ENCODE measurements at regions not wholly inside any gene's neighbourhood (a gene's known extent, or its start where the extent isn't known, plus 50 kb on each side); places are given as distances from the start of the nearest gene placed in this dataset.

- Histone ChIP-seq H3K4me3 (ENCODE audit: insufficient read depth, low read depth, low read length) (no peak overlapping the region), H3K36me3 (ENCODE audit: insufficient read depth, low read length) (no peaks in the 10 kb centered on the region), H3K27ac (ENCODE audit: low read depth, low read length) (no peak overlapping the region), H3K79me2 (ENCODE audit: insufficient read depth, low read length) (no peaks in the 10 kb centered on the region), H3K4me2 (ENCODE audit: low read length) (no peak overlapping the region), H4K20me1 (ENCODE audit: insufficient read depth, low read length) (no peaks in the 10 kb centered on the region), H3K9me3 (ENCODE audit: insufficient read depth, low read depth, low read length) (no peaks in the 10 kb centered on the region), H3K27me3 (ENCODE audit: insufficient read depth, low read length) (no peaks in the 10 kb centered on the region), H3K9ac (ENCODE audit: low read length) (no peak overlapping the region), H3K4me1 (ENCODE audit: insufficient read depth, low read length) (no peaks in the 10 kb centered on the region), H2AFZ (ENCODE audit: low read depth, low read length) (no peak overlapping the region)
- H3K27ac Mint-ChIP-seq (ENCODE audit: unreplicated experiment): no peak overlapping the region
- TF ChIP-seq EZH2 (IDR thresholded peaks at IDR 0.05; ENCODE audit: insufficient read depth, low read length) (no peak), CTCF (IDR thresholded peaks at IDR 0.05; ENCODE audit: insufficient read depth, low read depth, low read length) (no peak)
- no peaks in the 10 kb centered on the region for H3K9me3 Mint-ChIP-seq (ENCODE audit: unreplicated experiment)
- H3K36me3 Mint-ChIP-seq (ENCODE audit: low read depth, unreplicated experiment): no peaks in the 10 kb centered on the region
- H3K4me1 Mint-ChIP-seq (ENCODE audit: low read depth, unreplicated experiment): peaks cover 4% of the 10 kb centered on the region
- H3K27me3 Mint-ChIP-seq (ENCODE audit: low read depth, unreplicated experiment): no peaks in the 10 kb centered on the region
- no peak for DNase-seq (ENCODE audit: low read depth)
- no peak for FAIRE-seq
- no peak overlapping the region for H3K4me3 Mint-ChIP-seq (ENCODE audit: unreplicated experiment)
These were observed 1237.5 kb downstream of the MRPL39 start for GRCh38 chr21:24369746-24370145.

GRCh38 chr21:24369278-24369677 lies 1238.0 kb downstream of the MRPL39 start:
- no peaks in the 10 kb centered on the region for H4K20me1 ChIP-seq (ENCODE audit: insufficient read depth, low read length)
- Mint-ChIP-seq H3K36me3 (ENCODE audit: low read depth, unreplicated experiment) (no peaks in the 10 kb centered on the region), H3K4me3 (ENCODE audit: unreplicated experiment) (no peak overlapping the region), H3K9me3 (ENCODE audit: unreplicated experiment) (no peaks in the 10 kb centered on the region), H3K27ac (ENCODE audit: unreplicated experiment) (no peak overlapping the region), H3K27me3 (ENCODE audit: low read depth, unreplicated experiment) (no peaks in the 10 kb centered on the region), H3K4me1 (ENCODE audit: low read depth, unreplicated experiment) (peaks cover 4% of the 10 kb centered on the region)
- no peak for FAIRE-seq
- no peaks in the 10 kb centered on the region for H3K79me2 ChIP-seq (ENCODE audit: insufficient read depth, low read length)
- no peak overlapping the region for H3K4me3 ChIP-seq (ENCODE audit: insufficient read depth, low read depth, low read length)
- no peaks in the 10 kb centered on the region for H3K27me3 ChIP-seq (ENCODE audit: insufficient read depth, low read length)
- H3K9me3 ChIP-seq (ENCODE audit: insufficient read depth, low read depth, low read length): no peaks in the 10 kb centered on the region
- TF ChIP-seq CTCF (IDR thresholded peaks at IDR 0.05; ENCODE audit: insufficient read depth, low read depth, low read length): no peak
- TF ChIP-seq EZH2 (IDR thresholded peaks at IDR 0.05; ENCODE audit: insufficient read depth, low read length): no peak
- H3K4me2 ChIP-seq (ENCODE audit: low read length): no peak overlapping the region
- no peak overlapping the region for H2AFZ ChIP-seq (ENCODE audit: low read depth, low read length)
- H3K36me3 ChIP-seq (ENCODE audit: insufficient read depth, low read length): no peaks in the 10 kb centered on the region
- no peak overlapping the region for H3K9ac ChIP-seq (ENCODE audit: low read length)
- DNase-seq (ENCODE audit: low read depth): no peak
- no peaks in the 10 kb centered on the region for H3K4me1 ChIP-seq (ENCODE audit: insufficient read depth, low read length)
- H3K27ac ChIP-seq (ENCODE audit: low read depth, low read length): no peak overlapping the region

GRCh38 chr21:24367936-24368335 lies 1239.3 kb downstream of the MRPL39 start:
- peak; percentile 38 for DNase-seq (ENCODE audit: low read depth)
- H3K9me3 Mint-ChIP-seq (ENCODE audit: unreplicated experiment): no peaks in the 10 kb centered on the region
- H3K4me1 Mint-ChIP-seq (ENCODE audit: low read depth, unreplicated experiment): peaks cover 4% of the 10 kb centered on the region
- no peaks in the 10 kb centered on the region for H3K27me3 ChIP-seq (ENCODE audit: insufficient read depth, low read length)
- no peaks in the 10 kb centered on the region for H3K4me1 ChIP-seq (ENCODE audit: insufficient read depth, low read length)
- no peak overlapping the region for H3K9ac ChIP-seq (ENCODE audit: low read length)
- no peaks in the 10 kb centered on the region for H3K36me3 ChIP-seq (ENCODE audit: insufficient read depth, low read length)
- no peaks in the 10 kb centered on the region for H3K9me3 ChIP-seq (ENCODE audit: insufficient read depth, low read depth, low read length)
- H3K36me3 Mint-ChIP-seq (ENCODE audit: low read depth, unreplicated experiment): no peaks in the 10 kb centered on the region
- H4K20me1 ChIP-seq (ENCODE audit: insufficient read depth, low read length): no peaks in the 10 kb centered on the region
- no peak overlapping the region for H3K4me3 ChIP-seq (ENCODE audit: insufficient read depth, low read depth, low read length)
- H3K79me2 ChIP-seq (ENCODE audit: insufficient read depth, low read length): no peaks in the 10 kb centered on the region
- no peak for FAIRE-seq
- peak overlapping the region; percentile 32 for H3K27ac ChIP-seq (ENCODE audit: low read depth, low read length)
- H2AFZ ChIP-seq (ENCODE audit: low read depth, low read length): peak overlapping the region; percentile 38
- H3K4me2 ChIP-seq (ENCODE audit: low read length): peak overlapping the region; percentile 33
- no peaks in the 10 kb centered on the region for H3K27me3 Mint-ChIP-seq (ENCODE audit: low read depth, unreplicated experiment)
- TF ChIP-seq CTCF (IDR thresholded peaks at IDR 0.05; ENCODE audit: insufficient read depth, low read depth, low read length) (no peak), EZH2 (IDR thresholded peaks at IDR 0.05; ENCODE audit: insufficient read depth, low read length) (no peak)
- peak overlapping the region; percentile 36 for H3K27ac Mint-ChIP-seq (ENCODE audit: unreplicated experiment)
- no peak overlapping the region for H3K4me3 Mint-ChIP-seq (ENCODE audit: unreplicated experiment)

Data from astrocyte (in vitro differentiated cells and primary cell).